ENCODE measurements at regions not wholly inside any gene's neighbourhood (a gene's known extent, or its start where the extent isn't known, plus 50 kb on each side); places are given as distances from the start of the nearest gene placed in this dataset.

- BruUV-seq (replicated peaks), result no TSS peak
Observed at GRCh38 chr2:83142934-83143333, 1316.1 kb downstream of the SUCLG1 start.

GRCh38 chr2:83115606-83116005 is 1343.5 kb downstream of the SUCLG1 start:
- Histone ChIP-seq H3K27me3 (replicated peaks; ENCODE audit: insufficient read depth, low read depth, low read length, poor library complexity) (no peaks in the 10 kb centered on the region), H3K4me3 (ENCODE audit: low read depth, low read length, poor library complexity, severe bottlenecking) (no peak overlapping the region), H3K27ac (ENCODE audit: low read depth, low read length, poor library complexity, severe bottlenecking) (no peak overlapping the region), H3K9me3 (ENCODE audit: low read depth, low read length, poor library complexity, severe bottlenecking) (peaks cover 35% of the 10 kb centered on the region), H3K36me3 (ENCODE audit: insufficient read depth, low read length, poor library complexity, severe bottlenecking) (no peaks in the 10 kb centered on the region), H3K4me1 (ENCODE audit: insufficient read depth, low read length, poor library complexity, severe bottlenecking) (no peaks in the 10 kb centered on the region)
- no TSS peak for BruUV-seq (replicated peaks)
- POLR2A ChIA-PET (ENCODE audit: low non-redundant PET), result no interaction called here
- no peak for DNase-seq (ENCODE audit: low spot score)
- intact Hi-C loops (cut with micrococcal nuclease; ENCODE audit: unreplicated experiment), result no loop called here
- no peak for TF ChIP-seq EZH2 (IDR thresholded peaks at IDR 0.05; ENCODE audit: borderline replicate concordance, low read depth, low read length, poor library complexity, severe bottlenecking)
- TF ChIP-seq, protein P1, sequence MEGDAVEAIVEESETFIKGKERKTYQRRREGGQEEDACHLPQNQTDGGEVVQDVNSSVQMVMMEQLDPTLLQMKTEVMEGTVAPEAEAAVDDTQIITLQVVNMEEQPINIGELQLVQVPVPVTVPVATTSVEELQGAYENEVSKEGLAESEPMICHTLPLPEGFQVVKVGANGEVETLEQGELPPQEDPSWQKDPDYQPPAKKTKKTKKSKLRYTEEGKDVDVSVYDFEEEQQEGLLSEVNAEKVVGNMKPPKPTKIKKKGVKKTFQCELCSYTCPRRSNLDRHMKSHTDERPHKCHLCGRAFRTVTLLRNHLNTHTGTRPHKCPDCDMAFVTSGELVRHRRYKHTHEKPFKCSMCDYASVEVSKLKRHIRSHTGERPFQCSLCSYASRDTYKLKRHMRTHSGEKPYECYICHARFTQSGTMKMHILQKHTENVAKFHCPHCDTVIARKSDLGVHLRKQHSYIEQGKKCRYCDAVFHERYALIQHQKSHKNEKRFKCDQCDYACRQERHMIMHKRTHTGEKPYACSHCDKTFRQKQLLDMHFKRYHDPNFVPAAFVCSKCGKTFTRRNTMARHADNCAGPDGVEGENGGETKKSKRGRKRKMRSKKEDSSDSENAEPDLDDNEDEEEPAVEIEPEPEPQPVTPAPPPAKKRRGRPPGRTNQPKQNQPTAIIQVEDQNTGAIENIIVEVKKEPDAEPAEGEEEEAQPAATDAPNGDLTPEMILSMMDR (conservative IDR thresholded peaks at IDR 0.05; ENCODE audit: low read depth, low read length), result no peak
- CTCF ChIA-PET, result no interaction called here

More at GRCh38 chr2:83142934-83143333, 1316.1 kb downstream of the SUCLG1 start:
- CTCF ChIA-PET, result no interaction called here
- POLR2A ChIA-PET (ENCODE audit: low non-redundant PET), result no interaction called here
- no peak for DNase-seq (ENCODE audit: low spot score)
- Histone ChIP-seq H3K36me3 (ENCODE audit: insufficient read depth, low read length, poor library complexity, severe bottlenecking) (no peaks in the 10 kb centered on the region), H3K27ac (ENCODE audit: low read depth, low read length, poor library complexity, severe bottlenecking) (no peak overlapping the region), H3K27me3 (replicated peaks; ENCODE audit: insufficient read depth, low read depth, low read length, poor library complexity) (no peaks in the 10 kb centered on the region), H3K4me1 (ENCODE audit: insufficient read depth, low read length, poor library complexity, severe bottlenecking) (no peaks in the 10 kb centered on the region), H3K9me3 (ENCODE audit: low read depth, low read length, poor library complexity, severe bottlenecking) (peaks cover 35% of the 10 kb centered on the region), H3K4me3 (ENCODE audit: low read depth, low read length, poor library complexity, severe bottlenecking) (no peak overlapping the region)
- TF ChIP-seq EZH2 (IDR thresholded peaks at IDR 0.05; ENCODE audit: borderline replicate concordance, low read depth, low read length, poor library complexity, severe bottlenecking), result no peak
- TF ChIP-seq, protein P1 (conservative IDR thresholded peaks at IDR 0.05; ENCODE audit: low read depth, low read length), result no peak
- intact Hi-C loops (cut with micrococcal nuclease; ENCODE audit: unreplicated experiment), result no loop called here

DNA sequence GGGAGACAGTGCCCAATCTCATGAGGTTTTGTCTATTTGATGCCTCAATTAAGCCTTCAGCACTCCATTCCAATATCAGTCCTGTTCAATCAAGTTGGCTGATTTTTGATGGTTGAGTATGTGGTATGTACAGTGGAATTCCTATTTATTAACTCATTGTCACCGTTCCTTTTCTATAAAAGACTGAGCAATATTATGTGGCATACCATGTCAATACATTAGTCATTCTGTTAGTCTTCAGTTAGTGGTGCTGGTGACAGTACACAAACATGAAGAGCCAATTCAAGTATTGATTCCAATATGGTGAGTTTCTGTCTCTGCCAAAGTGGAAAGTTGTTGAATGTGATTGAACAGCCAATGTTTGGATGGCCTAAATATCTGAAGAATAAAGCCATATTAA is 1343.9 kb downstream of the SUCLG1 start:
- Histone ChIP-seq H3K4me3 (ENCODE audit: low read depth, low read length, poor library complexity, severe bottlenecking) (no peak overlapping the region), H3K27me3 (replicated peaks; ENCODE audit: insufficient read depth, low read depth, low read length, poor library complexity) (no peaks in the 10 kb centered on the region), H3K9me3 (ENCODE audit: low read depth, low read length, poor library complexity, severe bottlenecking) (peaks cover 35% of the 10 kb centered on the region), H3K27ac (ENCODE audit: low read depth, low read length, poor library complexity, severe bottlenecking) (no peak overlapping the region), H3K36me3 (ENCODE audit: insufficient read depth, low read length, poor library complexity, severe bottlenecking) (no peaks in the 10 kb centered on the region), H3K4me1 (ENCODE audit: insufficient read depth, low read length, poor library complexity, severe bottlenecking) (no peaks in the 10 kb centered on the region)
- TF ChIP-seq, protein P1 (conservative IDR thresholded peaks at IDR 0.05; ENCODE audit: low read depth, low read length), result no peak
- TF ChIP-seq EZH2 (IDR thresholded peaks at IDR 0.05; ENCODE audit: borderline replicate concordance, low read depth, low read length, poor library complexity, severe bottlenecking), result no peak
- intact Hi-C loops (cut with micrococcal nuclease; ENCODE audit: unreplicated experiment), result no loop called here
- POLR2A ChIA-PET (ENCODE audit: low non-redundant PET), result no interaction called here
- CTCF ChIA-PET, result no interaction called here
- DNase-seq (ENCODE audit: low spot score), result no peak
- no TSS peak for BruUV-seq (replicated peaks)

Measured in A673 (cell line).